Neuronal stem cell (in vitro differentiated cells): ENCODE measurements at regions not wholly inside any gene's neighbourhood (a gene's known extent, or its start where the extent isn't known, plus 50 kb on each side); places are given as distances from the start of the nearest gene placed in this dataset.

Experiments used
- DNase-seq: peaks from one replicate; pipeline ENCODE4 v3.0.0-alpha.2; 2013; ENCODE audit warnings: low spot score
- H2AFZ ChIP-seq: one replicate; pipeline ENCODE4 v1.6.1; 2013; ENCODE audit warnings: mild to moderate bottlenecking, low read length, inconsistent platforms
- H2AK5ac ChIP-seq: 2 replicates; pipeline ENCODE4 v1.6.1; 2013; ENCODE audit warnings: low read depth, mild to moderate bottlenecking, inconsistent platforms, low read length, moderate library complexity, mixed read lengths
- H2BK120ac ChIP-seq: 2 replicates; pipeline ENCODE4 v1.6.1; 2013; ENCODE audit warnings: low read depth, mild to moderate bottlenecking, inconsistent platforms, low read length, moderate library complexity, mixed read lengths
- H2BK12ac ChIP-seq: one replicate; pipeline ENCODE4 v1.6.1; 2013; ENCODE audit warnings: low read length, inconsistent platforms
- H2BK15ac ChIP-seq: 2 replicates; pipeline ENCODE4 v1.6.1; 2013; ENCODE audit warnings: mild to moderate bottlenecking, low read length, inconsistent platforms, mixed read lengths
- H2BK5ac ChIP-seq: one replicate; pipeline ENCODE4 v1.6.1; 2013; ENCODE audit warnings: inconsistent platforms, mild to moderate bottlenecking, low read length, moderate library complexity
- H3K14ac ChIP-seq: one replicate; pipeline ENCODE4 v1.6.1; 2013; ENCODE audit warnings: low read length, inconsistent platforms
- H3K18ac ChIP-seq: 2 replicates; pipeline ENCODE4 v1.6.1; 2013; ENCODE audit warnings: low read length, inconsistent platforms
- H3K23ac ChIP-seq: 2 replicates; pipeline ENCODE4 v1.6.1; 2013; ENCODE audit warnings: low read depth, mild to moderate bottlenecking, mixed read lengths, low read length, inconsistent platforms; ENCODE audit not compliant: poor library complexity
- H3K27ac ChIP-seq: replicated peaks from 3 replicates; pipeline ENCODE4 v1.5.1; 2013; ENCODE audit warnings: low read length, inconsistent platforms
- H3K27me3 ChIP-seq, 3 experiments: 2 replicates each; pipeline ENCODE4 v1.6.1; 2013; ENCODE audit warnings: low read length in 3 of 3, mild to moderate bottlenecking in 2 of 3, inconsistent platforms in 1 of 3, low read depth in 1 of 3, mixed read lengths in 1 of 3, moderate library complexity in 1 of 3; ENCODE audit not compliant: control insufficient read depth in 3 of 3, insufficient read depth in 3 of 3
- H3K36me3 ChIP-seq, 2 donors: replicated peaks in 1 of 2; 2 replicates each; pipeline ENCODE4 v1.6.1; 2013; ENCODE audit warnings: low read length in 2 of 2; ENCODE audit not compliant: control insufficient read depth in 2 of 2, insufficient read depth in 2 of 2
- H3K4ac ChIP-seq: 2 replicates; pipeline ENCODE4 v1.6.1; 2013; ENCODE audit warnings: inconsistent platforms, mild to moderate bottlenecking, low read length, moderate library complexity
- H3K4me1 ChIP-seq, 2 donors: 1 replicate in 1 of 2; 2 replicates in 1 of 2; pipeline ENCODE4 v1.6.1; 2013; ENCODE audit warnings: low read length in 2 of 2, low read depth in 1 of 2; ENCODE audit not compliant: control insufficient read depth in 2 of 2, insufficient read depth in 1 of 2
- H3K4me2 ChIP-seq: one replicate; pipeline ENCODE4 v1.6.1; 2013; ENCODE audit warnings: mild to moderate bottlenecking, low read length, inconsistent platforms; ENCODE audit not compliant: insufficient read depth, poor library complexity, severe bottlenecking
- H3K4me3 ChIP-seq, 2 donors: 2 replicates each; pipeline ENCODE4 v1.5.1; 2013; ENCODE audit warnings: low read length in 2 of 2, mild to moderate bottlenecking in 2 of 2, inconsistent platforms in 1 of 2, moderate library complexity in 1 of 2
- H3K79me1 ChIP-seq: one replicate; pipeline ENCODE4 v1.6.1; 2013; ENCODE audit warnings: low read depth, mild to moderate bottlenecking, inconsistent platforms, low read length, moderate library complexity
- H3K9ac ChIP-seq: one replicate; pipeline ENCODE4 v1.6.1; 2013; ENCODE audit warnings: mild to moderate bottlenecking, low read depth, low read length, inconsistent platforms; ENCODE audit not compliant: poor library complexity
- H3K9me3 ChIP-seq, 2 donors: replicated peaks in 1 of 2; 2 replicates each; pipeline versions ENCODE3 to v1.6.1; 2013; ENCODE audit warnings: low read length in 2 of 2, mild to moderate bottlenecking in 2 of 2, inconsistent platforms in 1 of 2, low read depth in 1 of 2, mixed read lengths in 1 of 2, moderate library complexity in 1 of 2; ENCODE audit not compliant: control insufficient read depth in 2 of 2, insufficient read depth in 1 of 2
- H4K8ac ChIP-seq: one replicate; pipeline ENCODE4 v1.6.1; 2013; ENCODE audit warnings: low read depth, mild to moderate bottlenecking, inconsistent platforms, low read length, moderate library complexity
- H4K91ac ChIP-seq: one replicate; pipeline ENCODE4 v1.6.1; 2013; ENCODE audit warnings: low read length, low read depth, mild to moderate bottlenecking, inconsistent platforms; ENCODE audit not compliant: poor library complexity
- WGBS, 2 donors: extraction: QIAGEN DNeasy Blood & Tissue Kit; methylation state at CpG; one replicate each; pipeline ENCODE4 v1.1.7; 2013; ENCODE audit warnings: missing lambda C conversion rate in 2 of 2, mixed read lengths in 1 of 2; ENCODE audit not compliant: insufficient read length in 2 of 2, insufficient replicate concordance in 1 of 2; ENCODE audit errors: extremely low coverage in 2 of 2; 5-methylcytosine and 5-hydroxymethylcytosine counted together

- H3K18ac ChIP-seq: no peak overlapping the region
- H3K79me1 ChIP-seq: no peaks in the 10 kb centered on the region
- WGBS, 2 donors: no CpG with 5 or more reads among the region's 1 CpG
- no peak overlapping the region for H4K8ac ChIP-seq
- H3K27ac ChIP-seq: no peak overlapping the region
- H3K4me3 ChIP-seq: no peak overlapping the region
- no peak overlapping the region for H2BK12ac ChIP-seq
- H3K4me2 ChIP-seq: no peak overlapping the region
- H3K4me1 ChIP-seq: peaks cover 0 to 6% of the 10 kb centered on the region in 2 donors
- no peaks in the 10 kb centered on the region for H3K9me3 ChIP-seq
- no peak overlapping the region for H3K14ac ChIP-seq
- no peak overlapping the region for H2BK15ac ChIP-seq
- H4K91ac ChIP-seq: no peak overlapping the region
- no peak overlapping the region for H3K4ac ChIP-seq
- H2BK120ac ChIP-seq: no peak overlapping the region
- H3K27me3 ChIP-seq: peaks cover 0 to 7% (median 0%) of the 10 kb centered on the region in 3 experiments
- DNase-seq: no peak
- H2BK5ac ChIP-seq: no peak overlapping the region
- H3K36me3 ChIP-seq: no peaks in the 10 kb centered on the region
- no peak overlapping the region for H3K23ac ChIP-seq
- no peak overlapping the region for H2AK5ac ChIP-seq
- H2AFZ ChIP-seq: no peak overlapping the region
- H3K9ac ChIP-seq: no peak overlapping the region
These were observed 352.3 kb upstream of the EEF2KMT start for GRCh38 chr16:5449901-5450300.

- no peak for DNase-seq
- Histone ChIP-seq H3K9me3 (no peaks in the 10 kb centered on the region), H3K27me3 (peaks cover 0 to 7% (median 0%) of the 10 kb centered on the region in 3 experiments)
These were observed 351.2 kb upstream of the EEF2KMT start for GRCh38 chr16:5448798-5449197.

GRCh38 chr16:5447734-5448133 is 350.1 kb upstream of the EEF2KMT start:
- Histone ChIP-seq H3K9me3 (no peaks in the 10 kb centered on the region), H2BK15ac (no peak overlapping the region), H3K14ac (no peak overlapping the region), H3K4me2 (no peak overlapping the region), H2AFZ (no peak overlapping the region), H2BK120ac (no peak overlapping the region), H3K4me1 (peaks cover 0 to 6% of the 10 kb centered on the region in 2 donors), H3K4me3 (no peak overlapping the region), H4K91ac (no peak overlapping the region), H3K79me1 (no peaks in the 10 kb centered on the region), H3K18ac (no peak overlapping the region), H3K23ac (no peak overlapping the region), H3K4ac (no peak overlapping the region), H4K8ac (no peak overlapping the region), H3K9ac (no peak overlapping the region), H3K27ac (no peak overlapping the region), H2BK5ac (no peak overlapping the region), H3K36me3 (no peaks in the 10 kb centered on the region), H3K27me3 (peaks cover 0 to 7% (median 0%) of the 10 kb centered on the region in 3 experiments), H2AK5ac (no peak overlapping the region), H2BK12ac (no peak overlapping the region)
- no CpG with 5 or more reads among the region's 4 CpGs for WGBS, 2 donors
- DNase-seq: no peak

More at GRCh38 chr16:5448798-5449197, 351.2 kb upstream of the EEF2KMT start:
- Histone ChIP-seq H2AK5ac (no peak overlapping the region), H3K4ac (no peak overlapping the region), H2BK15ac (no peak overlapping the region), H3K27ac (no peak overlapping the region), H3K4me3 (no peak overlapping the region), H3K4me2 (no peak overlapping the region), H3K9ac (no peak overlapping the region), H3K23ac (no peak overlapping the region), H2AFZ (no peak overlapping the region), H3K18ac (no peak overlapping the region), H4K91ac (no peak overlapping the region), H3K79me1 (no peaks in the 10 kb centered on the region), H3K36me3 (no peaks in the 10 kb centered on the region), H2BK12ac (no peak overlapping the region), H2BK5ac (no peak overlapping the region), H4K8ac (no peak overlapping the region), H2BK120ac (no peak overlapping the region), H3K4me1 (peaks cover 0 to 6% of the 10 kb centered on the region in 2 donors), H3K14ac (no peak overlapping the region)
- WGBS, 2 donors: no CpG with 5 or more reads among the region's 9 CpGs

- Histone ChIP-seq H3K9me3 (no peaks in the 10 kb centered on the region), H4K91ac (no peak overlapping the region), H3K23ac (no peak overlapping the region), H3K4me2 (no peak overlapping the region), H3K4me1 (peaks cover 0 to 6% of the 10 kb centered on the region in 2 donors), H4K8ac (no peak overlapping the region), H3K79me1 (no peaks in the 10 kb centered on the region), H2BK120ac (no peak overlapping the region), H2AFZ (no peak overlapping the region), H3K4me3 (no peak overlapping the region), H2AK5ac (no peak overlapping the region), H3K9ac (no peak overlapping the region), H3K36me3 (no peaks in the 10 kb centered on the region), H2BK12ac (no peak overlapping the region), H2BK15ac (no peak overlapping the region), H3K27ac (no peak overlapping the region), H3K14ac (no peak overlapping the region), H3K4ac (no peak overlapping the region), H2BK5ac (no peak overlapping the region), H3K18ac (no peak overlapping the region), H3K27me3 (peaks cover 0 to 5% (median 0%) of the 10 kb centered on the region in 3 experiments)
- WGBS, 2 donors: no CpG with 5 or more reads among the region's 8 CpGs
- DNase-seq: no peak
These were observed 349.1 kb upstream of the EEF2KMT start for GRCh38 chr16:5446623-5447240.
